ENCODE measurements at regions not wholly inside any gene's neighbourhood (a gene's known extent, or its start where the extent isn't known, plus 50 kb on each side); places are given as distances from the start of the nearest gene placed in this dataset.
"Not testable (repeated sequence)": the region's sequence is repeated elsewhere in the genome, so short reads cannot be mapped to it uniquely, and the experiment has no call there.

- ATAC-seq; H3K27me3 Mint-ChIP-seq (ENCODE audit: insufficient read depth, low read depth, poor library complexity); H3F3A ChIP-seq (replicated peaks; ENCODE audit: low read depth); H3K4me1 Mint-ChIP-seq; H3K27ac Mint-ChIP-seq; H3K79me2 ChIP-seq (replicated peaks; ENCODE audit: insufficient read depth); H3K27ac ChIP-seq (ENCODE audit: low read depth); H3K27me3 ChIP-seq (ENCODE audit: insufficient read depth); H4K20me1 ChIP-seq (replicated peaks; ENCODE audit: insufficient read depth); H2AFZ ChIP-seq; H3K4me2 ChIP-seq; H3K4me3 ChIP-seq; H3K36me3 ChIP-seq (ENCODE audit: insufficient read depth); H3K9me3 Mint-ChIP-seq; DNase-seq (ENCODE audit: low spot score); H3K4me3 Mint-ChIP-seq; H3K4me1 ChIP-seq (ENCODE audit: insufficient read depth); H3K9me2 ChIP-seq (ENCODE audit: insufficient read depth); H3K36me3 Mint-ChIP-seq (ENCODE audit: low read depth): not testable (repeated sequence)
These were observed 67.3 kb upstream of the ANTXRL start for GRCh38 chr10:46219431-46219990.

GRCh38 chr10:46220187-46220586, 66.6 kb upstream of the ANTXRL start:
- H3K4me3 Mint-ChIP-seq = no peak overlapping the region
- ATAC-seq (no peak), DNase-seq (ENCODE audit: low spot score) (no peak)
- Histone ChIP-seq H2AFZ (no peak overlapping the region), H3K4me2 (no peak overlapping the region), H3K79me2 (replicated peaks; ENCODE audit: insufficient read depth) (no peaks in the 10 kb centered on the region), H3K4me3 (no peak overlapping the region), H3K4me1 (ENCODE audit: insufficient read depth) (no peaks in the 10 kb centered on the region), H3K27ac (ENCODE audit: low read depth) (no peak overlapping the region), H4K20me1 (replicated peaks; ENCODE audit: insufficient read depth) (no peaks in the 10 kb centered on the region), H3K36me3 (ENCODE audit: insufficient read depth) (no peaks in the 10 kb centered on the region), H3F3A (replicated peaks; ENCODE audit: low read depth) (no peaks in the 10 kb centered on the region), H3K9me2 (ENCODE audit: insufficient read depth) (peaks cover 6% of the 10 kb centered on the region; the same call in 1 of the 2 replicates), H3K27me3 (ENCODE audit: insufficient read depth) (no peaks in the 10 kb centered on the region)
- no peak overlapping the region for H3K27ac Mint-ChIP-seq
- H3K4me1 Mint-ChIP-seq = peaks cover 4% of the 10 kb centered on the region; the same call in 1 of the 3 replicates
- H3K27me3 Mint-ChIP-seq (ENCODE audit: insufficient read depth, low read depth, poor library complexity) = peaks cover 8% of the 10 kb centered on the region
- H3K36me3 Mint-ChIP-seq (ENCODE audit: low read depth) = no peaks in the 10 kb centered on the region; the same call in 1 of the 3 replicates
- H3K9me3 Mint-ChIP-seq = peaks cover 4% of the 10 kb centered on the region; the same call in 1 of the 3 replicates
- TF ChIP-seq NANOG (IDR thresholded peaks at IDR 0.05; ENCODE audit: borderline replicate concordance) (no peak), ETS1 (IDR thresholded peaks at IDR 0.05) (no peak), ZNF114 (CRISPR knock-in tag; IDR thresholded peaks at IDR 0.05) (no peak), EZH2 (IDR thresholded peaks at IDR 0.05; ENCODE audit: low read depth, unreplicated experiment) (no peak), CREB1 (CRISPR knock-in tag; IDR thresholded peaks at IDR 0.05; ENCODE audit: low read depth) (no peak), REST (IDR thresholded peaks at IDR 0.05; ENCODE audit: unreplicated experiment) (no peak), EZH2phosphoT487 (IDR thresholded peaks at IDR 0.05; ENCODE audit: unreplicated experiment) (no peak), JUNB (IDR thresholded peaks at IDR 0.05; ENCODE audit: unreplicated experiment) (no peak), STAT1 (IDR thresholded peaks at IDR 0.05; ENCODE audit: unreplicated experiment) (no peak), ZNF462 (CRISPR knock-in tag; IDR thresholded peaks at IDR 0.05) (no peak)

Data from GM23338 (cell line).